GM19468 (cell line): ENCODE measurements at regions not wholly inside any gene's neighbourhood (a gene's known extent, or its start where the extent isn't known, plus 50 kb on each side); places are given as distances from the start of the nearest gene placed in this dataset.

Experiments used
- ATAC-seq: cut with Tn5 transposase; IDR thresholded peaks from one replicate; pipeline ENCODE4 v1.9.1; 2021; ENCODE audit warnings: mild to moderate bottlenecking, moderate library complexity, moderate number of reproducible peaks; ENCODE audit not compliant: unreplicated experiment; ENCODE audit errors: extremely low read depth

- ATAC-seq: no peak
Measured at GRCh38 chr2:234345921-234346320, 151.0 kb downstream of the ARL4C start.

DNA sequence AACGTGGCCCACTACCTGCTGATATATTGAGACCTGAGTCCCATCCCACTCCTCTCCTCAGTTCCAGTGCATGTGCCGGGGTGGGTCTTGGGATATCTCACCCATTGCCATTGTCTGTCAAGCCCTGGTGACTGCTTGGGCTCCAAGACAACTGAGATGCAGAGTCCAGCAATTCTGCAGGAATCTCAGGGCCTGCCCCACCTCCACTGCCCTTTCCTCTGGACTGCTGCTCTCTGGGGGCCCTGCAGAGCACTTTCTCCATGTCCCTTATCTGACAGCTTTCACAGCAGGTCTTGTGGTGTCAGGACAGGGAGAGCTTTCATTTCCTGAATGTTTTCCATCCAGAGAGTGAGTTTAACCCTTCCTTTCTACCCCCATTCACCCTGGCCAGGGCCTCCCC, 152.9 kb downstream of the ARL4C start:
- ATAC-seq: no peak

- ATAC-seq: no peak
Measured at GRCh38 chr2:234343372-234343771, 153.5 kb downstream of the ARL4C start.

DNA sequence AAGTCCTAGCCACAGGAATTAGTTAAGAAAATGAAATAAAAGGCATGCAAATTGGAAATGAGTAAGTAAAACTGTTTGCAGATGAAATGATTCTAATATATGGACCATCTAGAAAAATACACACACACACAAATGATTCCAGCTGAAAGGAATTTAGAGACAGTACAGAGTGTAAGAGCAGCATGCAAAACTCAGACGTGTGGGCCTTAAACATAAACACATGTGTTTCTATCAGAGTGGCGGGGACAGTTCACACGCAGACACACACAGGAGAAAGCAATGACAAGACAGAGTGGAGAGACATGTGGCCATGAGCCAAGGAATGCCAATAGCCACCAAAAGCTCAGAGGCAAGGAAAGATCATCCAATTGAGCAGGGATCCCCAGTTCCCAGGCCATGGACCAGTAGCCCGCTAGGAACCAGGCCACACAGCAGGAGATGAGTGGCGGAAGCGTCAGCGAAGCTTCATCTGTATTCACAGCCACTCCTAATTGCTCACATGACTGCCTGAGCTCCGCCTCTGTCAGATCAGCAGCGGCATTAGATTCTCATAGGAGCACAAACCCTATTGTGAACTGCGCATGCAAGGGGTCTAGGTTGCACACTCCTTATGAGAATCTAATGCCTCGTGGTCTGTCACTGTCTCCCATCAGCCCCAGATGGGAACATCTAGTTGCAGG, 155.4 kb downstream of the ARL4C start:
- no peak for ATAC-seq

- ATAC-seq: no peak
Measured at GRCh38 chr2:234339501-234339900, 157.4 kb downstream of the ARL4C start.

GRCh38 chr2:234339011-234339410, 157.9 kb downstream of the ARL4C start:
- ATAC-seq: no peak

- ATAC-seq: no peak
Measured at GRCh38 chr2:234335661-234336228, 161.1 kb downstream of the ARL4C start.

DNA sequence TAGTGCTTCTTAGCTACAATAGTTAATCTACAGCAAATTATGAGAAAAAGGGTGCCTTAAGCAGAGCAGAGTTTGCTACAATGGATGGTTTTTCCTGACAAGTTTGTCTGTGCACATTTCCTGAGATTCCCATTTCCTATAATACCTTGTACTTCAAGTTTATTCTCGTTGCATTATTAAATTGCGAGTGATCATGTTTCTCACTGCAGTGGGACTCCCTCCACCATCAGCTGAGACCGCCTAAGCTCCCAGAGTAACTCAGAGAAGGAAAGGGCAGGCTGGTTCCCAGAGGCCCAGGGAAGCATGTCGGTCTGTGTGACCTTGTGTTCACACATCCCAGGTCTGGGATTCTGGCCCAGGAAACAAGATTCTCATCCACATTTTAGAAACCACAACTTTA, 162.1 kb downstream of the ARL4C start:
- no peak for ATAC-seq

GRCh38 chr2:234334151-234334550, 162.7 kb downstream of the ARL4C start:
- ATAC-seq: no peak

DNA sequence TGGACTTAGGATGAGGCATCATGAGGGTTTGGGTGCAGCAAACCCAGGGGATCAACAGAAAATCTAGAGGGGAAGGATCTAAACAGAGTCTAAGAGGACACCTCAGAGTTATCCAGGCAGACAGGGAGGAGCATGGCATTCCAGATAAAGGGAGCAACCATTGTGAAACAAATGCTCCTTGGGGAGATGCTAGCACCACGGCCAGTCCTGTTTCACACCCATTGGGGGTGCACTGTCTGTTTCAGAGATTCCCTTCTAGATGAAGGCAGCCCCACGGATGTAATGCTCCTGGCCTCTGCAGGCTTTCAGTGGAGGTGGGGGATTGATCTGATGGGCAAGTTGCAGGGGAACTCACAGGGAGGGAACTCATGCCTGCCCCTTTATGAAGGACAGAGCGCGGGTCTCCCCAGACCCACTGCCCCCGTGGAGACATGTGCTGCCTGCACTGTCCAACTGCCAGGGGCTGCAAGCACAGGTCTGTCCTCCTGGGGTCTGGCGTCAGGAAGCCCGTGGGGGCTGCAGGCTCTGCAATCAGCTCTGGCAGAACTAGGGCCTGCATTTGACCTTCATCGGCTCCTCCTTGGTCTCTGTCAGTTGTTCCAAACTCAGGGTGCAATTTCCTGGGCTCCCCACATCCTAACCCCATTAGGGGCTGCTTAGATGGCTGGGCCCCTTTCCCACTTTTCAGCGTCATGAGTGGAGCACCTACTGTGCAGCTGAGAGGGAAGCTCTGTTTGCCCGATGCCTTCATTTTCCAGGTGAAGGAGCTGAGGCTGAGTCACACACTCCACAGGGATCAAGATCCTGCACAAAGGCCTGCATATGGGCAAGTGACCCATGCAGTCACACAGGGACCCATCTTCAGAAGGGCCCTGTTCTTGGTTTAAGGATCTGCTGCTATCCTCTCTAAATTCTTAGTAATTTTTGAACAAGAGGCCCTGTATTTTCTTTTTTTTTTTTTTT, 163.4 kb downstream of the ARL4C start:
- ATAC-seq: no peak

- ATAC-seq: no peak
Measured at GRCh38 chr2:234331966-234332365, 164.9 kb downstream of the ARL4C start.

GRCh38 chr2:234331566-234331965, 165.3 kb downstream of the ARL4C start:
- no peak for ATAC-seq

- no peak for ATAC-seq
Measured at GRCh38 chr2:234330902-234331301, 166.0 kb downstream of the ARL4C start.

- no peak for ATAC-seq
Measured at GRCh38 chr2:234329202-234329960, 167.5 kb downstream of the ARL4C start.

- no peak for ATAC-seq
Measured at GRCh38 chr2:234328444-234328990, 168.4 kb downstream of the ARL4C start.

DNA sequence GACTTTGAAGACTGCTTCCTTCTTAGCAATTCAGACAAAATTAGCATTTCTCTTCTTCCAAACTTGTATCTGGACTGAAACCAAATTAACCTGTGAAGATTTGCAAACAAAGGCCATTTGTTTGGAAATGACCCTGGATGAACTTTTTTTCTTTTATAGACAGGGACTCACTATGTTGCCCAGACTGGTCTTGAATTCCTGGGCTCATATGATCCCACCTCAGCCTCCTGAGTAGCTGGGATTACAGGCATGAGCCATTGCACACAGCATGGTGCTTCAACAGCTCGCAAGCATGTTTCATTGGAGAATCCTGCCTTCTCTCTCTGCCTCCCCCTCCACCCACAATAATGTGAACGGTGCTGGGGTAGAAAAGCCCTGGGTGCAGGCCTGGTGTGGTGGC, 170.2 kb downstream of the ARL4C start:
- no peak for ATAC-seq

DNA sequence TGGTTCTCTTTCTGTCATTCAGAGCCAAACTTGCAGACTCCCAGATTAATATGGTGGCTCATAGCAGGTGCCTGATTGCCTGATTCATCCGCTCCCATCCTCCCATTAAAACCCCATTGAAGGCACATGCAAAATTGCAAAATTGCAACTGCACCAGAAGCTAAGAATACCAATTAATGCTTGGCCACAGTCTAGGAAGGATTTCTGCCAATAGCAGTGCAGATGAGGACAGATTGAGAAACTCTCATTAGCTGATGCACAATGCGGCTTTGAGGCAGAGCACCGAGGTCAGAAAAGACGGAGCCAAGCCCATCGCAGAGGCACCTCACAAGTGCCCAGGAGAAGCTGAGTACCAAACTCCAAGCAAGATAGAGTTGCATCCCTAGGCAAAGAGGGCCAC, 172.8 kb downstream of the ARL4C start:
- no peak for ATAC-seq

DNA sequence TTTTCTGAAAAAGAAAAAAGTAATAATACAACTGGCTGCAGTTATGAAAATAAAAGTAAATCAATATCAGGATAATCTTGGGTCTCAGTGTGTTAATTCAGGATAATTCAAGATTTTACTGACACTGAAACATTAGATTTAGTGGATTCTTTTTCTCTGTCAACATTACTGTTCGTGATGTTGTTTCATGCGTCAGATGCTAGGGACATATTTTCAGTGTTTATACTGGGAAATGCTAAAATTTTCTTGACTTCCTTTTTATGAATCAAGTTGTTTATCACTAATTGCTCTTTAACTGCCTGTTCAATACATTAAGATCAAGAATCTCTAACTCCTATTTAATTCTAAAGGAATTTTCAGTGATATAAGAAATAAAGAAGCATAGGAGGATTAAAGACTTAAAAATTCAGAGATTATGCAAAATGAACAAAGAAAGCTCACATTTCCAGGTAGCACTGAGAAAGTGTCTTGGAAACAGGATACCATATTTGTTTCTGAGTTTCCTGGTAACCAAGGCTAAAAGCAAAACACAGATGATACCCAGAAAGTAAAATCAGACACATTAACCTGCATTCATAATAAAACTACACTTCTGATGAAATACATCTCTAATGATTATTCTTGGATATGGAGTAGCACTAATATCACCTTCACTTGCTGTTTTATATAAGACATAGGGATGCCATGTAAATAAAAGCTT, 174.0 kb downstream of the ARL4C start:
- no peak for ATAC-seq

GRCh38 chr2:234320066-234320465, 176.8 kb downstream of the ARL4C start:
- ATAC-seq: no peak

DNA sequence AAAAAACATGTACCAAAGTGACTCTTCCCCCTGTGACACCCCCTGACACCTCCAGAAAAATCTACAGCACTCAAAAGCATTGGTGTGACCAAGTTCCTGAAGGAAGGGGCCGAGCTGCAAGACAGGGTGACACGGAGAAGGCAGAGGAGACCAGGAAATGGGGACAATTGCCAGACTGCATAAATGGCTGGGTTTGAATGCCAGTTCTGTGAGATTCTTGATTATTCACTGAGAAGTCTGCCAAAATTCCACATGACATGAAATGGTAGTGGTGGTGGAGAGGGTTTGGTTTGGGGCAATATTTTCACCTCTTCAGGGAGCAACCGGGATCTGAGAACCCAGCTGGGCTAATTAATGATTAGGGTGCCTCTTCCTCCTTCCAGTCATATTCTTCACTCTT, 178.5 kb downstream of the ARL4C start:
- ATAC-seq: no peak
